22Rv1 (cell line): ENCODE measurements at regions not wholly inside any gene's neighbourhood (a gene's known extent, or its start where the extent isn't known, plus 50 kb on each side); places are given as distances from the start of the nearest gene placed in this dataset.

Experiments used
- CTCF ChIP-seq: fragments of 450-650 bp; IDR thresholded peaks from 2 replicates; pipeline ENCODE4 v1.5.1; 2017; ENCODE audit warnings: mild to moderate bottlenecking
- ZFX ChIP-seq: fragments of 450-650 bp; IDR thresholded peaks from 2 replicates; pipeline ENCODE4 v1.6.1; 2017; ENCODE audit warnings: antibody characterized with exemption, borderline replicate concordance

GRCh38 chr2:30089171-30089570 lies 57.6 kb upstream of the YPEL5 start:
- TF ChIP-seq ZFX = no peak
- no peak for TF ChIP-seq CTCF
